Activated naive CD4-positive, alpha-beta T cell treated with anti-CD3 and anti-CD28 coated beads for 36 hours (primary cell): ENCODE measurements at regions not wholly inside any gene's neighbourhood (a gene's known extent, or its start where the extent isn't known, plus 50 kb on each side); places are given as distances from the start of the nearest gene placed in this dataset.
"Not testable (repeated sequence)": the region's sequence is repeated elsewhere in the genome, so short reads cannot be mapped to it uniquely, and the experiment has no call there.

ENCODE experiments used
- CTCF ChIA-PET: fragments of 350-600 bp; sonication (Branson Sonifier 250); formaldehyde crosslinking; loops from one replicate; lab custom pipeline; 2021; ENCODE audit warnings: antibody characterized with exemption; lab: Charles Lee
- DNase-seq: peaks from one replicate; pipeline ENCODE4 v3.0.0-alpha.2; 2020
- H3K27ac Mint-ChIP-seq: one replicate; pipeline ENCODE4 v1.8.0; 2021; ENCODE audit warnings: mild to moderate bottlenecking, mixed read lengths
- H3K27me3 Mint-ChIP-seq: one replicate; pipeline ENCODE4 v1.8.0; 2021; ENCODE audit warnings: low read depth, mixed read lengths
- H3K36me3 Mint-ChIP-seq: one replicate; pipeline ENCODE4 v1.8.0; 2021; ENCODE audit warnings: low read depth, mixed read lengths
- H3K4me1 Mint-ChIP-seq: one replicate; pipeline ENCODE4 v1.8.0; 2021; ENCODE audit warnings: low read depth, mixed read lengths
- H3K4me3 Mint-ChIP-seq: one replicate; pipeline ENCODE4 v1.8.0; 2021; ENCODE audit warnings: mild to moderate bottlenecking, moderate library complexity, mixed read lengths
- H3K9me3 Mint-ChIP-seq: one replicate; pipeline ENCODE4 v1.8.0; 2021; ENCODE audit warnings: mixed read lengths
- intact Hi-C: fragments of 100-400 bp; cut with micrococcal nuclease; formaldehyde crosslinking; loops from one replicate; pipeline ENCODE4 v1.15.1; 2023

DNA sequence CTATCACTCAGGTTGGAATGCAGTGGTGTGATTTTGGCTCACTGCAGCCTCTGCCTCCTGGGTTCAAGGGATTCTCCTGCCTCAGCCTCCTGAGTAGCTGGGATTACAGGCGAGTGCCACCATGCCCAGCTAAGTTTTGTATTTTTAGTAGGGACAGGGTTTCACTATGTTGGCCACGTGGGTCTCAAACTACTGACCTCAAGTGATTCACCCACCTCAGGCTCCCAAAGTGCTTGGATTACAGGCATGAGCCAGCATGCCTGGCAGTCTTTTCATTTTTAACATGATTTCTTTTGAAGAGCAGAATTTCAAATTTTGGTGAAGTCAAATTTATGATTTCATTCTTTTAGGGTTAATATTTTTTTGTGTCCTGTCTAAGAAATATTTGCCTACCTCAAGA is 217.4 kb downstream of the BUB3 start:
- H3K27ac Mint-ChIP-seq, H3K27me3 Mint-ChIP-seq, CTCF ChIA-PET, intact Hi-C loops, H3K9me3 Mint-ChIP-seq, H3K4me1 Mint-ChIP-seq, DNase-seq, H3K4me3 Mint-ChIP-seq, H3K36me3 Mint-ChIP-seq: not testable (repeated sequence)

DNA sequence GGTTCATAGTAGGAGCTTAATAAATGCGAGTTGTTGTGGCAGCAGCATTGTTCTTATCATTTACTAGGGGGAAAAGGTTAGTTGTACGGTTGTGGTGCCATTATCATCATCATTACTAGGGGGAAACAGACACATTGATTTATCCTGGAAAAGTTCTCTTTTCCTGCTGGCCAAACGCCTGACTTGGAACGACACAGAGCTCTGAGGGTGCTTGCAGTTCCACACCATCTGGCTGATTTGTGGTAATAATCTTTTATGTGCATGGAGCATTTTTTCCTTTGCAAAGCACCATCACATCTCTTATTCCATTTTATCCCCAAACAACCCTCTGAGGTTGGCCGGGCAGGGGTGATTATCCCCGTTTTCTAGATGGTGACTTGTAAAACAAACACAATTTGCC is 219.4 kb downstream of the BUB3 start:
- intact Hi-C loops: no loop called here
- Mint-ChIP-seq H3K36me3 (no peaks in the 10 kb centered on the region), H3K4me1 (no peaks in the 10 kb centered on the region), H3K9me3 (peaks cover 7% of the 10 kb centered on the region), H3K4me3 (no peak overlapping the region), H3K27me3 (peaks cover 2% of the 10 kb centered on the region), H3K27ac (no peak overlapping the region)
- DNase-seq: no peak
- CTCF ChIA-PET: no interaction called here

DNA sequence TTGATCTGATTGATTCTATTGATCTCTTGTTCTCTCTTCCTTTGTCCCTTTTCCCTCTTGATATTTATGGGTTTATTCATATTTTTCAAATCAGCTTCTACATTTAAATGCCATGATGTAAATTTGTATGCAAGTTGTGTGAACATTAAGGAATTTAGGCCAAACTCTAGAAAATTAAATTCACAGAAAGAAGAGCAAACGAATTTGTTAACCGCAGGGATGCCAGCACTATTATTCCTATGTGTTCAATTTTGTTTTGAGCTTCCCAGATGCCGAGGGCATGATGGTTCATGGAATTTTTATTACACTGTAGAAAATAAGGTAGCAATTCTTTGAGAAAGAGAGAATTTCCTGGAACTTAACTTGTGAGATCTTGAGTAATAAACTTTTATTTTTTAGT is 220.9 kb downstream of the BUB3 start:
- CTCF ChIA-PET: no interaction called here
- Mint-ChIP-seq H3K9me3 (peaks cover 1% of the 10 kb centered on the region), H3K27ac (no peak overlapping the region), H3K36me3 (no peaks in the 10 kb centered on the region), H3K4me1 (no peaks in the 10 kb centered on the region), H3K4me3 (no peak overlapping the region), H3K27me3 (peaks cover 2% of the 10 kb centered on the region)
- intact Hi-C loops: no loop called here
- DNase-seq: no peak

DNA sequence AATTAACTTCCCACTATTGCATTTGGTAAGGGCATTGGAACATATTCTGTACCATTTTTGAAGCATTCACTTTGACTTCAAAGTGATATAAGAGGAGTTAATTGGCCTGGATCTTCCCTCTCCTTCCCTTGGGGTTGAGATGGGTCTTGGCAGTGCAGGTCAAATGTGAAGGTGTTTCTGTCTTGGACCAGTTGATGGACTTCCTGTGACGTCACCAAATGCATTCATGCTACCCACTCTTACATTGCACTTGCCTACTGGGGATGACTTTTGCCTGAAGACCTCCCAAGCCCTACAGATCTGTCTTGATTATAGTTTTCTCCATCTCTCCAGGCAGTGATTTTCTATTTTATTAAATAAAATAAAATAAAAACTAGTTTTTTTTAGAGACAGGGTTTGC is 221.5 kb downstream of the BUB3 start:
- Mint-ChIP-seq H3K27ac (no peak overlapping the region), H3K27me3 (peaks cover 2% of the 10 kb centered on the region), H3K9me3 (no peaks in the 10 kb centered on the region), H3K4me1 (no peaks in the 10 kb centered on the region), H3K4me3 (no peak overlapping the region), H3K36me3 (no peaks in the 10 kb centered on the region)
- DNase-seq: no peak
- CTCF ChIA-PET: no interaction called here
- intact Hi-C loops: no loop called here

DNA sequence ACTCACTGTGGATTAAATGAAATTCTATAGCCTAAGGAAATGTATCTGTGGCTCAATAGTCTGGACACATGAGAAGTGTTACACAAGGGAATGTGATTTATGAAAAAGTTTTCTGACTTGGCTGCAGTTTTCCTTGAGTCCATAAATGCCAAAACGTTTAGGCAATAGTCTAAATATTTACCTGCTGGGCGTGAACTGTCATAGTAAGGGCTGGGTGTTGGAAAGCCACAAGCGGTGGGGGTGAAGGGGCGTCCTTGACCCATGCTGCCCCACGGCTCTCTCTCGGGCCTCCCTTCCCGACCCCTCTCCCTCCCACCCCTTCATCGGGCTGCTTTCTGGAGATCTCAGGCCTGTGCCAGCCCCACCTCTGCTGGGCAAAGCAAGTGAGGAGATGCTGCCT is 223.7 kb downstream of the BUB3 start:
- Mint-ChIP-seq H3K27me3 (peaks cover 2% of the 10 kb centered on the region), H3K27ac (no peak overlapping the region), H3K4me3 (no peak overlapping the region), H3K9me3 (no peaks in the 10 kb centered on the region), H3K36me3 (no peaks in the 10 kb centered on the region), H3K4me1 (no peaks in the 10 kb centered on the region)
- CTCF ChIA-PET: no interaction called here
- DNase-seq: no peak
- intact Hi-C loops: no loop called here

DNA sequence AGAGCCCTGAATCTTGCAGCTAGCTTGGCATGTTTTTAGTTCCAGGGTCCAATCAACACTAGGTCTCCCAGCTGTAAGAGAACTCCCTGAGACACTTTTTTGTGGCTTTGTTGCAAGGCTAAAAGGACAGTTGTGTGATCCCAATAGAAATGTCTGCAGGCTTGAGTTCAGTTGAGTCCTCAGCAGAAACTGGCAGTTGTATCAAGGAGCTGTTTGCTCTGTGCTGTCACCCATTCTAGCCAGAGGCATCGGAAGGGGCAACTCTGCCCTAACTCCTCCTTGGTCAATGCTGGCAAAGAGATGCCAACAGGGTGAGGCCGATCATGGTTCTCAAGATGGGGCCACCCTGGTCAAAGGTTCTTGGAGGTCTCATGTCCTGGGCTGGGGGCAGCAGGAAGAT is 224.1 kb downstream of the BUB3 start:
- Mint-ChIP-seq H3K4me1 (no peaks in the 10 kb centered on the region), H3K4me3 (no peak overlapping the region), H3K27ac (no peak overlapping the region), H3K36me3 (no peaks in the 10 kb centered on the region), H3K27me3 (peaks cover 2% of the 10 kb centered on the region), H3K9me3 (no peaks in the 10 kb centered on the region)
- CTCF ChIA-PET: interaction anchor here (2.5 kb wide), 1 partner anchor 335 kb away, joined by 5 read pairs; no protein-coding TSS in a partner anchor
- DNase-seq: no peak
- intact Hi-C loops: no loop called here

DNA sequence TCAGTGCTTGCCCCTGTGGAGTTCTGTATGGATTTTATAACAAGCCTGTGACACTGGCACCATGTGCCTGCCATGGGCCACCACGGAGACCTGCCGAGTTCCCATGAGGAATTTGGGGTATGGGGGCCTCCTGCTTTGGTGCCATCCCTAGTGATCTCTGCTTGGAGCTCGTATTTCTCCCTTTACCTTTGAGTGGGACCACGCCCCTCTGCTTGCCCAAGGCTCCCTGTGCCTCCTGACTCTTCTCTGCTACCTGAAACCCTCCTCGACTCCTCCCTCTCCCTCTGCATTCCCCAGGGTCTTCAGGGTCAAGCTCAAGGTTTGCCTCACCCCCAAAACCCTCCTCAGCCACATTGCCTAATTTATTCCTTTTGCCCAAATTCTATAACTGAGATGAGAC is 225.0 kb downstream of the BUB3 start:
- no peak overlapping the region for H3K4me3 Mint-ChIP-seq

DNA sequence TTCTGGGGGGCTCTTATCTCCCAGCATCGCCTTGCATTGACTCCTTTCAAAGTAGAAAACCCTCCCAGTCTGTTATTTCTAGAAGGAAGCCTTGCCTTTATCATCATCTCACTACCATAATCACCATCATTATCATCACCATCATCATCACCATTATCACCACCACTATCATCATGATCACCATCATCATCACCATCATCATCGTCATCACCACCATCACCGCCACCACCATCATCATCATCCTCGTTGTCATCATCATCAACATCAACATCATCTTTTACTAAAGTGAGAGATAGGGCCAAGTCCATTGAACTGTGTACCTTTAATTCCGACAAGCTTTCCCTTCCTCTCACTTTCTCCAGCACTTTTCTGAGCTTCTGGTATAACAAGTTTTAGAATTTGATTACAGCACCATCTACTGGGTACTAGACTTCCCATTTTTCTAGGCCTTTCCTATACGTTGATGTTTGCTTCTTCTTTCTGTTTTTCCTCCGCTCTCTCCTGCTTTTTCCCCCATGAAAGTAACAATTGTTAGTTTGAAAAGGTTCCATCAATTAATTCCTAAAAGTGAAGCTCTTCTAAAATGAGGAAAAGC is 226.4 kb downstream of the BUB3 start:
- Mint-ChIP-seq H3K27me3 (no peaks in the 10 kb centered on the region), H3K27ac (no peak overlapping the region), H3K4me1 (no peaks in the 10 kb centered on the region), H3K36me3 (peaks cover 2% of the 10 kb centered on the region), H3K9me3 (peaks cover 4% of the 10 kb centered on the region), H3K4me3 (no peak overlapping the region)
- intact Hi-C loops: loop anchor here (1.0 to 5.0 kb wide), 5 partner anchors 155 to 337 kb away; no protein-coding TSS in a partner anchor
- DNase-seq: no peak
- CTCF ChIA-PET: interaction anchor here (1.4 to 2.5 kb wide), 3 partner anchors 247 to 337 kb away, joined by 3 to 12 read pairs (median 5); no protein-coding TSS in a partner anchor

More for the DNA sequence above, 225.0 kb downstream of the BUB3 start:
- no peaks in the 10 kb centered on the region for H3K4me1 Mint-ChIP-seq
- CTCF ChIA-PET: interaction anchor here (2.5 kb wide), 1 partner anchor 336 kb away, joined by 5 read pairs; no protein-coding TSS in a partner anchor
- H3K27me3 Mint-ChIP-seq: no peaks in the 10 kb centered on the region
- DNase-seq: no peak
- no peak overlapping the region for H3K27ac Mint-ChIP-seq
- intact Hi-C loops: no loop called here
- peaks cover under 1% of the 10 kb centered on the region for H3K36me3 Mint-ChIP-seq
- H3K9me3 Mint-ChIP-seq: no peaks in the 10 kb centered on the region

DNA sequence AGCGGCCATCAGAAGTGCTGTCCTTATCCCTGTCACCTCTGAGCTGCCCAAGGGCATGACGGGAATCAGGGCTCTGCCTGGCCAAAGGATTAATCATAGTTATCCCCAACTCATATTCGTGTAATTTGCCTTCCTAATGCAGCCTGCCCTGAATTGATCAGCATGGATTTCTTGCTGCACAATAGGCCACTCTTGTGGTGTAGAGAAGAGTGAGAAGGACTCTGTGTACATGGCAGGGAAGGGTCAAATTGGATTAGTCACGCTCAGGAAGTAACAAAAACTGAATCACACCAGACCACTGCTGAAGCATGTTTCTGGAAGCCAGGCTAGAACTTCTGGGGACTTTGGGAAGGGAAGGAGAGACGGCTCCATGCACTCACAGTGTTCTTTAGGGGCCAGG is 227.0 kb downstream of the BUB3 start:
- CTCF ChIA-PET: interaction anchor here (1.4 to 2.0 kb wide), 2 partner anchors 248 to 249 kb away, joined by 3 to 12 read pairs; no protein-coding TSS in a partner anchor
- DNase-seq: no peak
- Mint-ChIP-seq H3K27ac (no peak overlapping the region), H3K4me1 (no peaks in the 10 kb centered on the region), H3K36me3 (peaks cover 4% of the 10 kb centered on the region), H3K9me3 (peaks cover 8% of the 10 kb centered on the region), H3K4me3 (no peak overlapping the region), H3K27me3 (no peaks in the 10 kb centered on the region)
- intact Hi-C loops: loop anchor here (5.0 kb wide), 1 partner anchor 176 kb away; no protein-coding TSS in a partner anchor

DNA sequence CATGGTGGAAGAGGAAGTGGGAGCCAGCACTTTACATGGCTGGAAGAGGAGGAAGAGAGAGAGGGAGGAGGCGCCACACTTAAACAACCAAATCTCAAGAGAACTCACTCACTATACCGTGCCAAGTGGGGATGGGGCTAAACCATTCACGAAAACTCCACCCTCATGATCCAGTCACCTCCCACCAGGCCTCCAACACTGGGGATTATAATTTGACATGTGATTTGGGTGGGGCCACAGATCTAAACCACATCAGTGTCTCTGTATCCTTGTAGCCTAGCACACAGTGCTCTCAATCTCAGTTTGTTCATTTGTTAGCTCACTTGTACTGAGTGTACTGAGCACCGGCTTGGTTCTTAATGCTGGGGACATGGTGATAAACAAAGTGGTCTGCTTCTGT is 228.3 kb downstream of the BUB3 start:
- CTCF ChIA-PET: no interaction called here
- Mint-ChIP-seq H3K4me1 (no peaks in the 10 kb centered on the region), H3K9me3 (peaks cover 12% of the 10 kb centered on the region), H3K27ac (no peak overlapping the region), H3K4me3 (no peak overlapping the region), H3K27me3 (no peaks in the 10 kb centered on the region), H3K36me3 (peaks cover 4% of the 10 kb centered on the region)
- intact Hi-C loops: loop anchor here (5.0 kb wide), 1 partner anchor 175 kb away; no protein-coding TSS in a partner anchor
- DNase-seq: no peak

DNA sequence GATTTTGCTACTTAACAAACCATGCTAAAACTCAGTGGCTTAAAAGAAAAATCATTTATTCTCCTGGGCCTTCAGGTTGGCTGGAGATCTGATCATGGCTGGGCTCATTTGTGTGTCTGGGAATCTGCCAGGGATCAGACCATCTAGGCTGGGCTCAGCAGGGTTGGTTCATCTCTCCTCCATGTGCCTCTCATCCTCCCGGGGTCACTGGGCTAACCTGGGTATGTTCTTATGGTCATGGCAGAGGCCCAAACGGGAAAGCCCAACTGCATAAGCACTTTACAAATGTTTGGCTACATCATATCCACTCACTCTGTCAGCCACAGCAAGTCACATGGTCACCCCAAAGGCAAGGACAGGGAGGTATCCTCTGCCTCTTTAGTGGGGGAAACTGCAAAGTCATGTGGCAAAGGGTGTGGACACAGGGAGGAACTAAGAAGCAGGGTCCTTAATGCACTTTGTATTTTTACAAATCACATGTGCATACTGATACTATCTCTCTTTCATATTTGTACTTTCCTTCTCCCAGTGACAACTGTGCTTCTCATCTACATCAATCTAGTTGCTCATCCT is 231.4 kb downstream of the BUB3 start:
- intact Hi-C loops: no loop called here

DNA sequence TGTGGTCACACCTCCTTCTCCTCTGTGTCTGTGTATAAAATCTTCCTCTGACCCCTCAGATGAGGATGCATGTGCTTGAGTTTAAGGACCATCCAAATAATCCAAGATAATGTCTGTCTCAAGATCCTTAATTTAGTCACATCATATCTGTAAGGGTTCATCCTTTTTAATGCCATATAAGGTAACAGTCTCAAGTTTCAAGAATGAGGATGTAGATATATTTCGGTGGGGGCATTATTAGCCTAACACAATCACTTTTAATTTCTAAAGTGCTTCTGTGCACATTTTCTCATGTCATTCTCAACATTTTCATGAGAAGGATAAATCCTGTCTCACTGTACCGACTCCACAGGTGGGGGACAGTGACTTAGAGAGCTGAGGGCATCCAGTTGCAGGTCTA is 235.3 kb downstream of the BUB3 start:
- H3K27me3 Mint-ChIP-seq: no peaks in the 10 kb centered on the region
- CTCF ChIA-PET: no interaction called here
- H3K4me3 Mint-ChIP-seq: no peak overlapping the region
- H3K4me1 Mint-ChIP-seq: no peaks in the 10 kb centered on the region
- DNase-seq: no peak
- no peak overlapping the region for H3K27ac Mint-ChIP-seq
- peaks cover 16% of the 10 kb centered on the region for H3K9me3 Mint-ChIP-seq
- peaks cover 2% of the 10 kb centered on the region for H3K36me3 Mint-ChIP-seq
- intact Hi-C loops: no loop called here

More for the DNA sequence above, 231.4 kb downstream of the BUB3 start:
- Mint-ChIP-seq H3K4me3 (no peak overlapping the region), H3K36me3 (peaks cover 4% of the 10 kb centered on the region), H3K4me1 (no peaks in the 10 kb centered on the region), H3K27me3 (no peaks in the 10 kb centered on the region), H3K9me3 (peaks cover 16% of the 10 kb centered on the region), H3K27ac (no peak overlapping the region)
- DNase-seq: no peak
- CTCF ChIA-PET: no interaction called here

DNA sequence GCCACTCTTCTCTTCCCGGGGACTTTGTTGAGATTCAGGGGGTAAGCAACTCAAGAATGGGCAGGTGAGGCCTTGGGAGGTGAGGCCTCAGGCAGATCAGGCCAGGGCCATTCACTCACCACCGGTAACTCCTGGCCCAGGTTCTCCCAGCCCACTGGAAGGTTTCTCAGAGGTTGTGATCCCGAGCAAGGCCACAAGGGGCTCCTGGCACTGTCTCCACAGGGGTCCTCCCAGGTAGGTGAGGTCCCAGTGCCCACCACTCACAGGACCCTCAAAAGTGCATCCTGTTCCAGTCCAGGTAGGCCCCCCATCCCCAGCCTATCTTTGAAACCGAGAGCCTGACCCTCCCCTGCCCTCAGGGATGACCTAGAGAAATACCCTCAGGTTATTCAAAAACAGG is 236.1 kb downstream of the BUB3 start:
- Mint-ChIP-seq H3K36me3 (peaks cover 2% of the 10 kb centered on the region), H3K4me3 (no peak overlapping the region), H3K9me3 (peaks cover 18% of the 10 kb centered on the region), H3K4me1 (no peaks in the 10 kb centered on the region), H3K27me3 (no peaks in the 10 kb centered on the region), H3K27ac (no peak overlapping the region)
- DNase-seq: no peak
- intact Hi-C loops: no loop called here
- CTCF ChIA-PET: no interaction called here
